HCT116 (cell line): ENCODE measurements at regions not wholly inside any gene's neighbourhood (a gene's known extent, or its start where the extent isn't known, plus 50 kb on each side); places are given as distances from the start of the nearest gene placed in this dataset.

Source experiments
- ELF1 ChIP-seq: IDR thresholded peaks from 2 replicates; pipeline ENCODE4 v1.6.1; 2012; ENCODE audit warnings: low read depth, borderline replicate concordance
- EZH2phosphoT487 ChIP-seq: fragments of 200-600 bp; IDR thresholded peaks from 2 replicates; pipeline ENCODE4 v1.6.1; 2018; ENCODE audit warnings: antibody characterized with exemption, borderline replicate concordance
- POLR2A ChIP-seq: IDR thresholded peaks from 2 replicates; pipeline ENCODE4 v1.7.0; 2011; ENCODE audit warnings: borderline replicate concordance; ENCODE audit not compliant: insufficient read depth, insufficient read length; ENCODE audit errors: extremely low read depth
- POLR2AphosphoS5 ChIP-seq: IDR thresholded peaks from 2 replicates; pipeline ENCODE4 v1.6.1; 2011; ENCODE audit warnings: mild to moderate bottlenecking, low read depth, low read length, moderate library complexity
- TCF7L2 ChIP-seq: IDR thresholded peaks from 2 replicates; pipeline ENCODE4 v1.7.0; 2011; ENCODE audit warnings: borderline replicate concordance, inconsistent platforms; ENCODE audit not compliant: insufficient read depth, insufficient read length; ENCODE audit errors: extremely low read depth
- TF ChIP-seq, protein P1 (sequence below), 3 experiments: fragments of 200-600 bp in 1 of 3; sonication (generic) in 1 of 3; IDR thresholded peaks in 2 of 3; conservative IDR thresholded peaks in 1 of 3; 2 replicates each; pipeline ENCODE4 v1.5.1; 2012 to 2017; ENCODE audit warnings: low read depth in 2 of 3, low read length in 2 of 3, antibody characterized with exemption in 1 of 3, borderline replicate concordance in 1 of 3, control low read depth in 1 of 3, mild to moderate bottlenecking in 1 of 3, mixed read lengths in 1 of 3, mixed run types in 1 of 3, moderate library complexity in 1 of 3; ENCODE audit not compliant: insufficient read depth in 1 of 3

DNA sequence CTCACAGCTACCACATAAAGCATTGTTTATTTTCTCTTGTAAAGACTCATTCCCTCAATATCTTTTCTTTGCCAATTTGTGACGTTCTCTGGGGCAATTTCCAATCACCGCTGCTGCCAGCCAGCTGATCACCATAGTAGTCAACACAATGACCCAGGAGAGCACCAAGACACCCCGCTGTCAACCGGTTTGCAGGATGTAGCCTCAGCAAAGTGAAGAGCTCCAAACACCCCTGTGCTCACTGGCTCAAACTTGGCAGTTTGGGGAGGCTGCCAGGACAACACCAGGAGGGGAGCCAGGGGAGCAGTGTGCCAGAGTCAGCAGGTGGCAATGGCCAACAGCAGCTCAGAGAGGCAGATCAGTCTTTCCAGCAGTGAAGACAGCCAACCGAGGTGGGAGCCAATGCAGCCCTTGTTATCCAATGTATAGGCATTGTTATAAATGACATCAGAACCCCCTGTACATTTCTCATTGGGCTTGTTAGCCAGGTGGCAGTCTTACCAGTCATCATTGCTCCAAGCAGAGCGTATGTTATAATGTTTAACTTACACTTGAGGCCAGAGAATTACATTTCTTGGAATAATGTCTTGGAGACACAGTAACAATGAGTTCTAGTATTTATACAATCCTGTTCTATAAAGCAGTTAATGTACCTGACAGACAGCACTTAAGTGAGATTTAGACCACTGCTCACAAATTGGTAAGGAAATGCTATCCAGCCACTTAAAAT, 274.9 kb upstream of the GK2 start:
- TF ChIP-seq TCF7L2 = no peak
- TF ChIP-seq, protein P1, sequence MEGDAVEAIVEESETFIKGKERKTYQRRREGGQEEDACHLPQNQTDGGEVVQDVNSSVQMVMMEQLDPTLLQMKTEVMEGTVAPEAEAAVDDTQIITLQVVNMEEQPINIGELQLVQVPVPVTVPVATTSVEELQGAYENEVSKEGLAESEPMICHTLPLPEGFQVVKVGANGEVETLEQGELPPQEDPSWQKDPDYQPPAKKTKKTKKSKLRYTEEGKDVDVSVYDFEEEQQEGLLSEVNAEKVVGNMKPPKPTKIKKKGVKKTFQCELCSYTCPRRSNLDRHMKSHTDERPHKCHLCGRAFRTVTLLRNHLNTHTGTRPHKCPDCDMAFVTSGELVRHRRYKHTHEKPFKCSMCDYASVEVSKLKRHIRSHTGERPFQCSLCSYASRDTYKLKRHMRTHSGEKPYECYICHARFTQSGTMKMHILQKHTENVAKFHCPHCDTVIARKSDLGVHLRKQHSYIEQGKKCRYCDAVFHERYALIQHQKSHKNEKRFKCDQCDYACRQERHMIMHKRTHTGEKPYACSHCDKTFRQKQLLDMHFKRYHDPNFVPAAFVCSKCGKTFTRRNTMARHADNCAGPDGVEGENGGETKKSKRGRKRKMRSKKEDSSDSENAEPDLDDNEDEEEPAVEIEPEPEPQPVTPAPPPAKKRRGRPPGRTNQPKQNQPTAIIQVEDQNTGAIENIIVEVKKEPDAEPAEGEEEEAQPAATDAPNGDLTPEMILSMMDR (IDR thresholded peaks at IDR 0.05 in 2 of 3, conservative IDR thresholded peaks at IDR 0.05 in 1 of 3; ENCODE audit: borderline replicate concordance in 1 of 3, insufficient read depth in 1 of 3, low read depth in 2 of 3, low read length in 2 of 3) = no peak
- no peak for TF ChIP-seq POLR2A
- no peak for TF ChIP-seq POLR2AphosphoS5
- no peak for TF ChIP-seq ELF1
- TF ChIP-seq EZH2phosphoT487 = no peak
